ENCODE measurements at regions not wholly inside any gene's neighbourhood (a gene's known extent, or its start where the extent isn't known, plus 50 kb on each side); places are given as distances from the start of the nearest gene placed in this dataset.
A peak's percentile ranks its signal among the peaks of the same experiment; 100 is the strongest.

- ATAC-seq, result peak; percentile 38; the same call in 1 of the 3 replicates
- no TSS peak for BruUV-seq (replicated peaks)
- no peaks in the 10 kb centered on the region for H3K27me3 ChIP-seq (ENCODE audit: control insufficient read depth in 1 of 2, insufficient read depth in 2 of 2, low read length in 2 of 2)
- no peaks in the 10 kb centered on the region for H3K9me3 ChIP-seq (ENCODE audit: low read length)
- H3K79me2 ChIP-seq (ENCODE audit: insufficient read depth, low read length), result no peaks in the 10 kb centered on the region
- H3K36me3 ChIP-seq (replicated peaks in 1 of 2; ENCODE audit: control insufficient read depth in 1 of 2, insufficient read depth in 2 of 2, low read length in 2 of 2), result no peaks in the 10 kb centered on the region
- no peak for FAIRE-seq
- WGBS (ENCODE audit: low lambda C conversion rate), result 98% methylated on average over 6 of the region's 6 CpGs
- H3K4me2 ChIP-seq (ENCODE audit: low read depth, low read length), result no peak overlapping the region
- POLR2A ChIA-PET, result no interaction called here
- no peak overlapping the region for H3K27ac ChIP-seq (ENCODE audit: extremely low read length, insufficient read depth, low read length)
- no peaks in the 10 kb centered on the region for H3K4me1 ChIP-seq (ENCODE audit: insufficient read depth, low read length)
- in situ Hi-C loops (cut with HindIII; ENCODE audit: extremely low pct_ligation_motif_present, low pct_unique_long_range_greater_than_20kb) (no loop called here), intact Hi-C loops (cut with micrococcal nuclease; ENCODE audit: unreplicated experiment) (no loop called here)
- CTCF ChIA-PET (ENCODE audit: low intra/inter-chr PET ratio, low total read pairs), result no interaction called here
- TF ChIP-seq RBFOX2 (IDR thresholded peaks at IDR 0.05; ENCODE audit: low read depth, low read length) (no peak), ZNF800 (CRISPR knock-in tag; IDR thresholded peaks at IDR 0.05) (no peak), CENPBD1 (CRISPR knock-in tag; IDR thresholded peaks at IDR 0.05; ENCODE audit: borderline replicate concordance, low read depth) (no peak), ZNF512 (CRISPR knock-in tag; IDR thresholded peaks at IDR 0.05) (no peak), MXD1 (CRISPR knock-in tag; IDR thresholded peaks at IDR 0.05) (no peak), TCF7 (IDR thresholded peaks at IDR 0.05; ENCODE audit: low read depth) (no peak), NCOA2 (CRISPR knock-in tag; IDR thresholded peaks at IDR 0.05) (no peak), ZNF775 (CRISPR knock-in tag; IDR thresholded peaks at IDR 0.05; ENCODE audit: borderline replicate concordance) (no peak), KLF6 (CRISPR knock-in tag; IDR thresholded peaks at IDR 0.05) (no peak), GABPA (IDR thresholded peaks at IDR 0.05; ENCODE audit: low read depth, low read length) (no peak), GABPA (CRISPR knock-in tag; IDR thresholded peaks at IDR 0.05; ENCODE audit: low read depth) (no peak), ZNF572 (CRISPR knock-in tag; IDR thresholded peaks at IDR 0.05) (no peak), AKAP8 (CRISPR knock-in tag; IDR thresholded peaks at IDR 0.05) (no peak), XRCC5 (optimal IDR thresholded peaks at IDR 0.05; ENCODE audit: low read length) (no peak), ZNF451 (CRISPR knock-in tag; IDR thresholded peaks at IDR 0.05) (no peak), RBM22 (optimal IDR thresholded peaks at IDR 0.05; ENCODE audit: low read length) (no peak), ZNF614 (CRISPR knock-in tag; IDR thresholded peaks at IDR 0.05; ENCODE audit: borderline replicate concordance) (no peak), ZSCAN29 (CRISPR knock-in tag; conservative IDR thresholded peaks at IDR 0.05) (no peak), PHF5A (CRISPR knock-in tag; IDR thresholded peaks at IDR 0.05; ENCODE audit: low read depth, unreplicated experiment) (no peak), TAF15 (IDR thresholded peaks at IDR 0.05; ENCODE audit: low read depth, low read length, poor library complexity, severe bottlenecking) (no peak)
- H2AFZ ChIP-seq (ENCODE audit: low read length), result no peak overlapping the region
- H4K20me1 ChIP-seq (ENCODE audit: insufficient read depth, low read length), result no peaks in the 10 kb centered on the region
- H3K9ac ChIP-seq (ENCODE audit: insufficient read depth, low read depth, low read length), result no peak overlapping the region
- H3K4me3 ChIP-seq (replicated peaks in 1 of 3; ENCODE audit: insufficient read depth in 1 of 3, low read depth in 2 of 3, low read length in 3 of 3), result no peak overlapping the region
- no peak for DNase-seq (ENCODE audit: low spot score)
Observed at GRCh38 chr12:123050331-123050831, 69.9 kb downstream of the ARL6IP4 start.

Measured in HepG2 (cell line).